PC-3 (cell line): ENCODE measurements at regions not wholly inside any gene's neighbourhood (a gene's known extent, or its start where the extent isn't known, plus 50 kb on each side); places are given as distances from the start of the nearest gene placed in this dataset.

Source experiments
- CTCF ChIP-seq: fragments of 300-600 bp; sonication (generic); conservative IDR thresholded peaks from 2 replicates; pipeline ENCODE4 v1.5.1; 2017; ENCODE audit warnings: antibody characterized with exemption, low read depth, mild to moderate bottlenecking, low read length
- EZH2 ChIP-seq: fragments of 300-600 bp; sonication (generic); IDR thresholded peaks from one replicate; pipeline ENCODE4 v1.6.1; 2017; ENCODE audit warnings: antibody characterized with exemption, mild to moderate bottlenecking, low read length; ENCODE audit not compliant: unreplicated experiment
- EZH2phosphoT487 ChIP-seq: fragments of 300-600 bp; sonication (generic); IDR thresholded peaks from 2 replicates; pipeline ENCODE4 v1.6.1; 2018; ENCODE audit warnings: mild to moderate bottlenecking, antibody characterized with exemption, low read length, borderline replicate concordance

- no peak for TF ChIP-seq CTCF
- no peak for TF ChIP-seq EZH2phosphoT487
- no peak for TF ChIP-seq EZH2
These were observed 935.3 kb upstream of the PHF14 start for GRCh38 chr7:10038351-10038750.
